GM23338 (cell line): ENCODE measurements at regions not wholly inside any gene's neighbourhood (a gene's known extent, or its start where the extent isn't known, plus 50 kb on each side); places are given as distances from the start of the nearest gene placed in this dataset.

Experiments
- ATAC-seq: fragments of 200-7000 bp; cut with Tn5 transposase; 3 replicates; pipeline ENCODE4 v1.9.1; 2020
- DNase-seq: peaks from one replicate; pipeline ENCODE4 v3.0.0-alpha.2; 2015; ENCODE audit warnings: low spot score
- H2AFZ ChIP-seq: fragments of 200-600 bp; sonication (generic); 2 replicates; pipeline ENCODE4 v1.8.0; 2016; ENCODE audit warnings: antibody characterized with exemption, mild to moderate bottlenecking, moderate library complexity
- H3F3A ChIP-seq: fragments of 200-600 bp; sonication (generic); replicated peaks from 2 replicates; pipeline ENCODE4 v1.8.0; 2017; ENCODE audit warnings: antibody characterized with exemption, mixed run types, low read depth
- H3K27ac ChIP-seq: fragments of 200-600 bp; sonication (generic); 2 replicates; pipeline ENCODE4 v1.6.1; 2016; ENCODE audit warnings: low read depth
- H3K27me3 ChIP-seq: fragments of 200-600 bp; sonication (generic); 2 replicates; pipeline ENCODE4 v1.8.0; 2016; ENCODE audit warnings: mild to moderate bottlenecking, mixed run types, moderate library complexity; ENCODE audit not compliant: insufficient read depth
- H3K36me3 ChIP-seq: fragments of 200-600 bp; sonication (generic); 2 replicates; pipeline ENCODE4 v1.8.0; 2016; ENCODE audit warnings: mild to moderate bottlenecking; ENCODE audit not compliant: insufficient read depth
- H3K4me1 ChIP-seq: fragments of 200-600 bp; sonication (generic); 2 replicates; pipeline ENCODE4 v1.8.0; 2016; ENCODE audit warnings: mild to moderate bottlenecking, moderate library complexity; ENCODE audit not compliant: insufficient read depth
- H3K4me2 ChIP-seq: fragments of 200-600 bp; sonication (generic); 2 replicates; pipeline ENCODE4 v1.7.1; 2017; ENCODE audit warnings: mixed run types
- H3K4me3 ChIP-seq: fragments of 200-600 bp; sonication (generic); 2 replicates; pipeline ENCODE4 v1.6.1; 2016; ENCODE audit warnings: mixed run types
- H3K79me2 ChIP-seq: fragments of 200-600 bp; sonication (generic); replicated peaks from 2 replicates; pipeline ENCODE4 v1.8.0; 2017; ENCODE audit warnings: mild to moderate bottlenecking; ENCODE audit not compliant: insufficient read depth
- H3K9me2 ChIP-seq: fragments of 200-600 bp; sonication (generic); 2 replicates; pipeline ENCODE4 v1.8.0; 2017; ENCODE audit not compliant: insufficient read depth
- H4K20me1 ChIP-seq: fragments of 200-600 bp; sonication (generic); replicated peaks from 2 replicates; pipeline ENCODE4 v1.8.0; 2017; ENCODE audit warnings: mild to moderate bottlenecking; ENCODE audit not compliant: insufficient read depth
- H3K27ac Mint-ChIP-seq: 2 replicates; pipeline ENCODE4 v1.8.0; 2020; ENCODE audit warnings: inconsistent platforms, mild to moderate bottlenecking, moderate library complexity, mixed read lengths
- H3K27me3 Mint-ChIP-seq: 3 replicates; pipeline ENCODE4 v1.8.0; 2022; ENCODE audit warnings: low read depth, mild to moderate bottlenecking, moderate library complexity, mixed read lengths, inconsistent platforms; ENCODE audit not compliant: insufficient read depth, poor library complexity
- H3K36me3 Mint-ChIP-seq: 3 replicates; pipeline ENCODE4 v1.8.0; 2021; ENCODE audit warnings: low read depth, mild to moderate bottlenecking, inconsistent platforms, moderate library complexity, mixed read lengths
- H3K4me1 Mint-ChIP-seq: 3 replicates; pipeline ENCODE4 v1.8.0; 2020; ENCODE audit warnings: mild to moderate bottlenecking, inconsistent platforms, mixed read lengths
- H3K4me3 Mint-ChIP-seq: 3 replicates; pipeline ENCODE4 v1.8.0; 2021; ENCODE audit warnings: moderate library complexity, mild to moderate bottlenecking, inconsistent platforms, mixed read lengths
- H3K9me3 Mint-ChIP-seq: 3 replicates; pipeline ENCODE4 v1.8.0; 2020; ENCODE audit warnings: moderate library complexity, mild to moderate bottlenecking, inconsistent platforms, mixed read lengths
- CREB1 ChIP-seq: fragments of 250-450 bp; sonication (Bioruptor Pico); IDR thresholded peaks from 2 replicates; pipeline ENCODE4 v1.5.0; 2020; ENCODE audit warnings: low read depth, mild to moderate bottlenecking, moderate library complexity
- EZH2phosphoT487 ChIP-seq: fragments of 200-600 bp; sonication (generic); IDR thresholded peaks from one replicate; pipeline ENCODE4 v1.8.1; 2018; ENCODE audit warnings: antibody characterized with exemption; ENCODE audit not compliant: unreplicated experiment
- JUNB ChIP-seq: IDR thresholded peaks from one replicate; pipeline ENCODE4 v1.6.1; 2016; ENCODE audit warnings: antibody characterized with exemption; ENCODE audit not compliant: unreplicated experiment
- POLR2AphosphoS5 ChIP-seq: IDR thresholded peaks from 2 replicates; pipeline ENCODE4 v1.6.1; 2016; ENCODE audit warnings: antibody characterized with exemption, low read depth
- STAT1 ChIP-seq: IDR thresholded peaks from one replicate; pipeline ENCODE4 v1.6.1; 2016; ENCODE audit warnings: antibody characterized with exemption; ENCODE audit not compliant: unreplicated experiment
- ZNF114 ChIP-seq: fragments of 250-450 bp; sonication (Bioruptor Pico); IDR thresholded peaks from 2 replicates; pipeline ENCODE4 v1.5.0; 2020; ENCODE audit warnings: mild to moderate bottlenecking, moderate library complexity
- ZNF331 ChIP-seq: fragments of 250-450 bp; sonication (Bioruptor Pico); IDR thresholded peaks from 2 replicates; pipeline ENCODE4 v1.5.0; 2020; ENCODE audit warnings: low read depth, mild to moderate bottlenecking, moderate library complexity
- TF ChIP-seq, protein P1 (sequence below): fragments of 250-450 bp; sonication (Bioruptor Pico); IDR thresholded peaks from 2 replicates; pipeline ENCODE4 v1.5.0; 2020; ENCODE audit warnings: mild to moderate bottlenecking, moderate library complexity
- TF ChIP-seq, protein P2 (sequence below), 2 experiments: fragments of 200-600 bp in 1 of 2; sonication (generic) in 1 of 2; conservative IDR thresholded peaks; 2 replicates each; pipeline versions ENCODE4 v1.5.1 to v1.6.1; 2016 to 2017; ENCODE audit warnings: antibody characterized with exemption in 2 of 2, low read depth in 2 of 2, mild to moderate bottlenecking in 2 of 2, moderate library complexity in 1 of 2
- TF ChIP-seq, protein P3 (sequence below): IDR thresholded peaks from one replicate; pipeline ENCODE4 v1.6.1; 2018; ENCODE audit warnings: antibody characterized with exemption; ENCODE audit not compliant: unreplicated experiment
- TF ChIP-seq, protein P4 (sequence below): IDR thresholded peaks from 2 replicates; pipeline ENCODE4 v1.6.1; 2016; ENCODE audit warnings: antibody characterized with exemption

DNA sequence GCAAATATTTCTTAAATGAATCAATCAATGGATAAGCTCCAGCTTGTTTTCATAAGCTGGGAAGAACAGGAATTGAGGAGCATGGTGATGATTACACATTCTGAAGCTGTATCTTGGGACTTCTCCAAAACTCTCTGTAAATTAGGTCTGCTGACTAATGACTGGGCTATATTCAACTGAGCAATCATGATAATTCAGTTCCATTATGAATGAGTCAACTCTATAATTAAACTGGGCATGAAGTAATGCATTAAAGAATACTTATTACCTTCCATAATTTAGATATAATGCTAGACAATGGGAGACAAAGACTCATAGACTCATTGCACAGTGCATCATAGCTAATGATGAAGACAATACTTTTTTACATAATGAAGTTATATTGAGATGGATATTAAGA, 207.4 kb downstream of the CBLN2 start:
- H3K36me3 ChIP-seq: peaks cover 9% of the 10 kb centered on the region; the same call in 1 of the 2 replicates
- H3K4me2 ChIP-seq: no peak overlapping the region
- H3K36me3 Mint-ChIP-seq: peaks cover 34% of the 10 kb centered on the region; the same call in 2 of the 3 replicates
- H2AFZ ChIP-seq: no peak overlapping the region
- H3F3A ChIP-seq: no peaks in the 10 kb centered on the region
- no peaks in the 10 kb centered on the region for H3K4me1 Mint-ChIP-seq
- no peaks in the 10 kb centered on the region for H3K27me3 Mint-ChIP-seq
- no peak for ATAC-seq
- H4K20me1 ChIP-seq: no peaks in the 10 kb centered on the region
- no peak overlapping the region for H3K4me3 ChIP-seq
- no peak overlapping the region for H3K27ac ChIP-seq
- peaks cover 90% of the 10 kb centered on the region for H3K9me3 Mint-ChIP-seq
- no peak for DNase-seq
- H3K9me2 ChIP-seq: no peaks in the 10 kb centered on the region
- H3K79me2 ChIP-seq: no peaks in the 10 kb centered on the region
- no peaks in the 10 kb centered on the region for H3K4me1 ChIP-seq
- no peak overlapping the region for H3K27ac Mint-ChIP-seq
- TF ChIP-seq, protein P1, sequence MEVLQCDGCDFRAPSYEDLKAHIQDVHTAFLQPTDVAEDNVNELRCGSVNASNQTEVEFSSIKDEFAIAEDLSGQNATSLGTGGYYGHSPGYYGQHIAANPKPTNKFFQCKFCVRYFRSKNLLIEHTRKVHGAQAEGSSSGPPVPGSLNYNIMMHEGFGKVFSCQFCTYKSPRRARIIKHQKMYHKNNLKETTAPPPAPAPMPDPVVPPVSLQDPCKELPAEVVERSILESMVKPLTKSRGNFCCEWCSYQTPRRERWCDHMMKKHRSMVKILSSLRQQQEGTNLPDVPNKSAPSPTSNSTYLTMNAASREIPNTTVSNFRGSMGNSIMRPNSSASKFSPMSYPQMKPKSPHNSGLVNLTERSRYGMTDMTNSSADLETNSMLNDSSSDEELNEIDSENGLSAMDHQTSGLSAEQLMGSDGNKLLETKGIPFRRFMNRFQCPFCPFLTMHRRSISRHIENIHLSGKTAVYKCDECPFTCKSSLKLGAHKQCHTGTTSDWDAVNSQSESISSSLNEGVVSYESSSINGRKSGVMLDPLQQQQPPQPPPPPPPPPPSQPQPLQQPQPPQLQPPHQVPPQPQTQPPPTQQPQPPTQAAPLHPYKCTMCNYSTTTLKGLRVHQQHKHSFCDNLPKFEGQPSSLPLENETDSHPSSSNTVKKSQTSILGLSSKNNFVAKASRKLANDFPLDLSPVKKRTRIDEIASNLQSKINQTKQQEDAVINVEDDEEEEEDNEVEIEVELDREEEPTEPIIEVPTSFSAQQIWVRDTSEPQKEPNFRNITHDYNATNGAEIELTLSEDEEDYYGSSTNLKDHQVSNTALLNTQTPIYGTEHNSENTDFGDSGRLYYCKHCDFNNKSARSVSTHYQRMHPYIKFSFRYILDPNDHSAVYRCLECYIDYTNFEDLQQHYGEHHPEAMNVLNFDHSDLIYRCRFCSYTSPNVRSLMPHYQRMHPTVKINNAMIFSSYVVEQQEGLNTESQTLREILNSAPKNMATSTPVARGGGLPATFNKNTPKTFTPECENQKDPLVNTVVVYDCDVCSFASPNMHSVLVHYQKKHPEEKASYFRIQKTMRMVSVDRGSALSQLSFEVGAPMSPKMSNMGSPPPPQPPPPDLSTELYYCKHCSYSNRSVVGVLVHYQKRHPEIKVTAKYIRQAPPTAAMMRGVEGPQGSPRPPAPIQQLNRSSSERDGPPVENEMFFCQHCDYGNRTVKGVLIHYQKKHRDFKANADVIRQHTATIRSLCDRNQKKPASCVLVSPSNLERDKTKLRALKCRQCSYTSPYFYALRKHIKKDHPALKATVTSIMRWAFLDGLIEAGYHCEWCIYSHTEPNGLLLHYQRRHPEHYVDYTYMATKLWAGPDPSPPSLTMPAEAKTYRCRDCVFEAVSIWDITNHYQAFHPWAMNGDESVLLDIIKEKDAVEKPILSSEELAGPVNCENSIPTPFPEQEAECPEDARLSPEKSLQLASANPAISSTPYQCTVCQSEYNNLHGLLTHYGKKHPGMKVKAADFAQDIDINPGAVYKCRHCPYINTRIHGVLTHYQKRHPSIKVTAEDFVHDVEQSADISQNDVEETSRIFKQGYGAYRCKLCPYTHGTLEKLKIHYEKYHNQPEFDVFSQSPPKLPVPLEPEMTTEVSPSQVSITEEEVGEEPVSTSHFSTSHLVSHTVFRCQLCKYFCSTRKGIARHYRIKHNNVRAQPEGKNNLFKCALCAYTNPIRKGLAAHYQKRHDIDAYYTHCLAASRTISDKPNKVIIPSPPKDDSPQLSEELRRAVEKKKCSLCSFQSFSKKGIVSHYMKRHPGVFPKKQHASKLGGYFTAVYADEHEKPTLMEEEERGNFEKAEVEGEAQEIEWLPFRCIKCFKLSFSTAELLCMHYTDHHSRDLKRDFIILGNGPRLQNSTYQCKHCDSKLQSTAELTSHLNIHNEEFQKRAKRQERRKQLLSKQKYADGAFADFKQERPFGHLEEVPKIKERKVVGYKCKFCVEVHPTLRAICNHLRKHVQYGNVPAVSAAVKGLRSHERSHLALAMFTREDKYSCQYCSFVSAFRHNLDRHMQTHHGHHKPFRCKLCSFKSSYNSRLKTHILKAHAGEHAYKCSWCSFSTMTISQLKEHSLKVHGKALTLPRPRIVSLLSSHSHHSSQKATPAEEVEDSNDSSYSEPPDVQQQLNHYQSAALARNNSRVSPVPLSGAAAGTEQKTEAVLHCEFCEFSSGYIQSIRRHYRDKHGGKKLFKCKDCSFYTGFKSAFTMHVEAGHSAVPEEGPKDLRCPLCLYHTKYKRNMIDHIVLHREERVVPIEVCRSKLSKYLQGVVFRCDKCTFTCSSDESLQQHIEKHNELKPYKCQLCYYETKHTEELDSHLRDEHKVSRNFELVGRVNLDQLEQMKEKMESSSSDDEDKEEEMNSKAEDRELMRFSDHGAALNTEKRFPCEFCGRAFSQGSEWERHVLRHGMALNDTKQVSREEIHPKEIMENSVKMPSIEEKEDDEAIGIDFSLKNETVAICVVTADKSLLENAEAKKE (CRISPR knock-in tag): no peak
- no peak for TF ChIP-seq STAT1
- TF ChIP-seq, protein P2, sequence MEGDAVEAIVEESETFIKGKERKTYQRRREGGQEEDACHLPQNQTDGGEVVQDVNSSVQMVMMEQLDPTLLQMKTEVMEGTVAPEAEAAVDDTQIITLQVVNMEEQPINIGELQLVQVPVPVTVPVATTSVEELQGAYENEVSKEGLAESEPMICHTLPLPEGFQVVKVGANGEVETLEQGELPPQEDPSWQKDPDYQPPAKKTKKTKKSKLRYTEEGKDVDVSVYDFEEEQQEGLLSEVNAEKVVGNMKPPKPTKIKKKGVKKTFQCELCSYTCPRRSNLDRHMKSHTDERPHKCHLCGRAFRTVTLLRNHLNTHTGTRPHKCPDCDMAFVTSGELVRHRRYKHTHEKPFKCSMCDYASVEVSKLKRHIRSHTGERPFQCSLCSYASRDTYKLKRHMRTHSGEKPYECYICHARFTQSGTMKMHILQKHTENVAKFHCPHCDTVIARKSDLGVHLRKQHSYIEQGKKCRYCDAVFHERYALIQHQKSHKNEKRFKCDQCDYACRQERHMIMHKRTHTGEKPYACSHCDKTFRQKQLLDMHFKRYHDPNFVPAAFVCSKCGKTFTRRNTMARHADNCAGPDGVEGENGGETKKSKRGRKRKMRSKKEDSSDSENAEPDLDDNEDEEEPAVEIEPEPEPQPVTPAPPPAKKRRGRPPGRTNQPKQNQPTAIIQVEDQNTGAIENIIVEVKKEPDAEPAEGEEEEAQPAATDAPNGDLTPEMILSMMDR (conservative IDR thresholded peaks at IDR 0.05; ENCODE audit: low read depth in 2 of 2): no peak
- no peak for TF ChIP-seq ZNF114 (CRISPR knock-in tag)
- TF ChIP-seq CREB1 (CRISPR knock-in tag): no peak
- no peak for TF ChIP-seq POLR2AphosphoS5
- TF ChIP-seq ZNF331 (CRISPR knock-in tag): no peak
- no peak for TF ChIP-seq JUNB
- TF ChIP-seq, protein P3, sequence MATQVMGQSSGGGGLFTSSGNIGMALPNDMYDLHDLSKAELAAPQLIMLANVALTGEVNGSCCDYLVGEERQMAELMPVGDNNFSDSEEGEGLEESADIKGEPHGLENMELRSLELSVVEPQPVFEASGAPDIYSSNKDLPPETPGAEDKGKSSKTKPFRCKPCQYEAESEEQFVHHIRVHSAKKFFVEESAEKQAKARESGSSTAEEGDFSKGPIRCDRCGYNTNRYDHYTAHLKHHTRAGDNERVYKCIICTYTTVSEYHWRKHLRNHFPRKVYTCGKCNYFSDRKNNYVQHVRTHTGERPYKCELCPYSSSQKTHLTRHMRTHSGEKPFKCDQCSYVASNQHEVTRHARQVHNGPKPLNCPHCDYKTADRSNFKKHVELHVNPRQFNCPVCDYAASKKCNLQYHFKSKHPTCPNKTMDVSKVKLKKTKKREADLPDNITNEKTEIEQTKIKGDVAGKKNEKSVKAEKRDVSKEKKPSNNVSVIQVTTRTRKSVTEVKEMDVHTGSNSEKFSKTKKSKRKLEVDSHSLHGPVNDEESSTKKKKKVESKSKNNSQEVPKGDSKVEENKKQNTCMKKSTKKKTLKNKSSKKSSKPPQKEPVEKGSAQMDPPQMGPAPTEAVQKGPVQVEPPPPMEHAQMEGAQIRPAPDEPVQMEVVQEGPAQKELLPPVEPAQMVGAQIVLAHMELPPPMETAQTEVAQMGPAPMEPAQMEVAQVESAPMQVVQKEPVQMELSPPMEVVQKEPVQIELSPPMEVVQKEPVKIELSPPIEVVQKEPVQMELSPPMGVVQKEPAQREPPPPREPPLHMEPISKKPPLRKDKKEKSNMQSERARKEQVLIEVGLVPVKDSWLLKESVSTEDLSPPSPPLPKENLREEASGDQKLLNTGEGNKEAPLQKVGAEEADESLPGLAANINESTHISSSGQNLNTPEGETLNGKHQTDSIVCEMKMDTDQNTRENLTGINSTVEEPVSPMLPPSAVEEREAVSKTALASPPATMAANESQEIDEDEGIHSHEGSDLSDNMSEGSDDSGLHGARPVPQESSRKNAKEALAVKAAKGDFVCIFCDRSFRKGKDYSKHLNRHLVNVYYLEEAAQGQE: no peak
- TF ChIP-seq, protein P4, sequence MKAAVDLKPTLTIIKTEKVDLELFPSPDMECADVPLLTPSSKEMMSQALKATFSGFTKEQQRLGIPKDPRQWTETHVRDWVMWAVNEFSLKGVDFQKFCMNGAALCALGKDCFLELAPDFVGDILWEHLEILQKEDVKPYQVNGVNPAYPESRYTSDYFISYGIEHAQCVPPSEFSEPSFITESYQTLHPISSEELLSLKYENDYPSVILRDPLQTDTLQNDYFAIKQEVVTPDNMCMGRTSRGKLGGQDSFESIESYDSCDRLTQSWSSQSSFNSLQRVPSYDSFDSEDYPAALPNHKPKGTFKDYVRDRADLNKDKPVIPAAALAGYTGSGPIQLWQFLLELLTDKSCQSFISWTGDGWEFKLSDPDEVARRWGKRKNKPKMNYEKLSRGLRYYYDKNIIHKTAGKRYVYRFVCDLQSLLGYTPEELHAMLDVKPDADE: no peak
- TF ChIP-seq EZH2phosphoT487: no peak
- H3K27me3 ChIP-seq: no peaks in the 10 kb centered on the region
- no peak overlapping the region for H3K4me3 Mint-ChIP-seq
